Renal cortex interstitium (tissue), 11 donors: ENCODE measurements at regions not wholly inside any gene's neighbourhood (a gene's known extent, or its start where the extent isn't known, plus 50 kb on each side); places are given as distances from the start of the nearest gene placed in this dataset.
A peak's percentile ranks its signal among the peaks of the same experiment; 100 is the strongest.
"Not testable (repeated sequence)": the region's sequence is repeated elsewhere in the genome, so short reads cannot be mapped to it uniquely, and the experiment has no call there.

Source experiments
- DNase-seq, 11 donors: peaks; one replicate each; pipeline ENCODE4 v3.0.0-alpha.2; 2013; ENCODE audit warnings: low read depth in 9 of 11, low spot score in 4 of 11; ENCODE audit errors: extremely low read depth in 1 of 11

DNA sequence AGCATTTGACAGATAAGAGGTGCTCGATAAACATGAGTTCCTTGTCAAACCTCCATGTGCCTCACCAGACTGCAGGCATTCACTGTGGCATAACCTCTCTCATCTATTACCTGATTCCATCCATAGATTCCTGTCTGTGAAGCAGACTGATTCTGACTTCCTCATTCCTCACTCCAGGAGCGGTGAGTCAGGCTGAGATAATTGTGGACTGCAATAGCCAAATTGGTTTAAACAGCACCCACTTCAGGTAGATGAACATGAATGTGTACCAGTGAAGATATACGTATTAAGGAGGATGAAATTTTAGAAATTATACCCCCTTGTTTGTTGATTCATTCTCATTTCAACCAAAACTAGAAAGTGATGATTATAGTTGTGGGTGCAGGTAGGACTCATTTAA is 391.2 kb downstream of the HINT1 start:
- DNase-seq: peak in 1 of 11 donors; percentile 0

DNA sequence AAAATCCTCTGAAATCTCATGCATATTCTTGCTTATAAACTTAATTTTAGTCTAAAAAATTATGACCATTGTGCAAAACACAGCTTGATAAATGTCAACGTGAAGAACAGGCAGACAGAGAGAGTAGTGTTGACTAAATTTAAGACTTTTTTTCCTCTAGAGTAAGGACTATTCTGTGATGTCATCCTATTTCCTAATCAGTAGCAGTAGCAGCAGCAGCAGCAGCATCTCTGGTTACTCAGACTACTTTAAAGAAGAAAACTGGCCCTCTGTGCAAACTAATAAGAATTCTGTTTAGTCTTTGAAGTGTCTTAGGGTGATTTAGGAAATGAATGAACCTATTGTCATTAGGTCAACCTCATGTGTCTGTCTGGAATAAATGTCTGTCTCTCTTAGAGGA is 403.0 kb downstream of the HINT1 start:
- DNase-seq: no peak

DNA sequence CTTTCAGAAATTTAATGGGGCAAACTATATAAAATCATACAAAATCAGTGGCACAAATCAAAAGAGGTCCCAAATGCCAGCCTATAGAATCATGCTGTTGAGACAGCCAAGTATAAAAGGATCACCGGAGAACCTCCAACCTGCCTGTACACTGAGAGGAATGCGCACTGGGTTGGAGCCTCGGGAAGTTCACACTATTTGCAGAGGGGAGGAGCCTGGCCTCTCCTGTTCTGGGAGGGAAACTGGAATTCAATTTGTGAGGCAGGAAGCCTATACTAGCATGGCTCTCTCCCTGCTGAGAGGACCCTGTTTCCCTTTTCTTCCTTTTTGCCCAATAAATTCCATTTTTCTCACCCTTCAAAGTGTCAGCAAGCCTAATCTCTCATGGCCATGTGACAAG is 406.0 kb downstream of the HINT1 start:
- DNase-seq: no peak

DNA sequence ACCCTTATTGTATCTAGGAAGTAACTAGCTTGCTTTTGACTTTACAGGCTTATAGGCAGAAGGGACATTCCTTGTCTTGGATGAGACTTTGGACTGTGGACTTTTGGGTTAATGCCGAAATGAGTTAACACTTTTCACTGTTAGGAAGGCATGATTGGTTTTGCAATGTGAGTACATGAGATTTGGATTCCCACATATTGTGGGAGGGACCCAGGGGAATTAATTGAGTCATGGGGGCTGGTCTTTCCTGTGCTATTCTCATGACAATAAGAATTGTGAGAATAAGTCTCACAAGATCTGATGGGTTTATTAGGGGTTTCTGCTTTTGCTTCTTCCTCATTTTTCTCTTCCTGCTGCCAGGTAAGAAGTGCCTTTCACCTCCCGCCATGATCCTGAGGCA is 417.5 kb downstream of the HINT1 start:
- DNase-seq: no peak

DNA sequence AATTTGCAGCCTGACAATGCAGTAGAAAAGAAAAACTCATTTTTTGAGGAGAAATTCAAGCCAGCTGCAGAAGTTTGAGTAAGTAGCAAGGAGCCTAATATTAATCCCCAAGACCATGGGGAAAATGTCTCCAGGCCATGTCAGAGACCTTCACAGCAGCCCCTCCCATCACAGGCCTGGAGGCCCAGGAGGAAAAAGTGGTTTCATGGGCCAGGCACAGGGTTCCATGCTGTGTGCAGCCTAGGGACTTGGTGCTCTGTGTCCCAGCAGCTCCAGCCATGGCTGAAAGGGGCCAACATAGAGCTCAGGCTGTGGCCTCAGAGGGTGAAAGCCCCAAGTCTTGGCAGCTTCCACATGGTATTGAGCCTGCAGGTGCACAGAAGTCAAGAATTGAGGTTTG is 418.4 kb downstream of the HINT1 start:
- DNase-seq: not testable (repeated sequence)

DNA sequence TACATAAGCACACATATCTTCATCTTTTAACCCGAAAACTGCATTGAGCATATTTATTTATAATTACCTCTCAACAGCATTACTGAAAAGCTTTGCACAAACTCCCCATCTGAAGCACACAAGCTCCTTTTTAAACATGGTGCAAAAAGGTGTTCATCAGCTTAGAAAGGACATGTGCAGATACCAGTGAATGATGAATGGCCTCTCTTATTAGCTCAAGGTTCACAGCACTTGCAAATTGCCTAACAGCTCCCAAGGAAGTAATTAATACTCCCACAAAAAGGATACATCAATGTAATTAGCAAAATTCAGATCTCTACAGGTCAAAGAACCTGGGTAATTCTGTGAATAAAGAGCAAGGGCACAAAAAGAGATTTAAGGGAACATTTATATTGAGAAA is 422.0 kb downstream of the HINT1 start:
- peak in 7 of 11 donors; percentile 1 to 28 (median 9) for DNase-seq

DNA sequence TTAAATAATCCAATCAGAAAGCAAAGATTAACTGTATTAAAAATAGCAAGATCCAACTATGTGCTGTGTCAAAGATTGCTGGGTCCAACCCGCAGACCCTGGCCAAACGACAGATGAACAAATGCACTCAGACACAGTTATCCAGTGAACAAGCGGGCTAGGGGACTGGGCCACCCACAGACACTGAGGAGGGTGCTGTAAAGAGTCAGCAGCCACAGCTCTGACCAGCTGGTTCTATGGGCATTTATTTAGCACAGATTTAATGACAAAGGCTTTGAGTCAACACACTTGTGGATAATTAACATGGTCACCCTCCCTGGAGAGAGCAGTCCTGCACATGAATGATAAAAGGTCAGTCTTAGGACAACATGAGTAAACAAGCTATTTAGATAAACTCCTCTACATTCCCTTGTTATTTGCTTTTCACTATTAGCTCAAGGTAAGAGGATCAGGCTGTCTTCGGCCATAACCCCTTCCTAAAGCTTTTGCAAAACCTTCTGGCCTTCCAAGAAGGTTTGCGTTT is 424.9 kb downstream of the HINT1 start:
- no peak for DNase-seq

DNA sequence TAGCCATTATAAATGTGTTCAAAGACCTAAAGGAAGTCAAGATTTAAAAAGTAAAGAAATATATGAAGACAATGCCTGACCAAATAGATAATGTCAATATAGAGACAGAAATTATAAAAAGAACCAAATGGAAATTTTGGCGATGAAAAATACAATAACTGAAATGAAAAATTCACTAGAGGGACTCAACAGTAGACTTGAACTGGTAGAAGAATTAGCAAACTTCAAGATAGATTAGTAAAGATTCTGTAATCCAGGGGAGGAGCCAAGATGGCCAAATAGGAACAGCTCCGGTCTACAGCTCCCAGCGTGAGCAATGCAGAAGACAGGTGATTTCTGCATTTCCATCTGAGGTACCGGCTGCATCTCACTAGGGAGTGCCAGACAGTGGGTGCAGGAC is 433.2 kb downstream of the HINT1 start:
- DNase-seq: no peak

DNA sequence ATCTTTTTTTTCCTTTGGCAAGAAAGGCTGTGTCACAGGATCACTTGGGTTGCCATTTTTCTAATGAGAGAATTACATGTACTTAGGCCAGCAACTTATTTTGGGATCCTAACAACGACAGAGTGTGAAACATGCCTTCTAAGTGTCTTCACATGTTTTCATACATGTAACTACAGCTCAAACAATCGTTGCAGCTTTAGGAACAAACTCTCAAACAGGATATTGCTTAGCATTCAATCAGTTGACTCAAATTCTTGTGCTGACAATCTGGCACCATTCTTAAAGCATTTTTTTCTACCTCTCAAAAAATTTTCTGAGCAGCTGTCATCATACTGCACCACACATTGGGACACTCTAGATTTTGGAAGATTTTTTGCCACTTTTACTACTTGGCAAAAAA is 435.5 kb downstream of the HINT1 start:
- DNase-seq: no peak

DNA sequence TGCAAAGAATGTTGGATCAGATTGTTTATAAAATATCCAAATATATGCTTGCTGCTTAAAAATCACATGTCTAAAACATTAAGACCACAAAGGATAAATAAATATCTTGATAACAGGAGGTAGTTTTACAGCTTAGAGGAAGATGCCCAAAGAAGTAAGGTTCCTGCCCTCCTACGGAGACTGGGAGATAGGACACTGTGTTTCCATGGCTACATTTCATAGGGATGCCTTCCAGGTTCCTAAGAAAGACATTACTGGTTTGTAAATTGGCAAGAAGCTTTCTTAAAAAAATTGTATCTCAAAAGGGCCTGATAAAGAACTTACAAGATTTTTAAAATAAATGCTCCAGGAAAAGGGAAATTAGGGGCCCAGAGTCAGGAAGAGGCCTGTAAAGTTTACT is 437.2 kb downstream of the HINT1 start:
- DNase-seq: no peak

DNA sequence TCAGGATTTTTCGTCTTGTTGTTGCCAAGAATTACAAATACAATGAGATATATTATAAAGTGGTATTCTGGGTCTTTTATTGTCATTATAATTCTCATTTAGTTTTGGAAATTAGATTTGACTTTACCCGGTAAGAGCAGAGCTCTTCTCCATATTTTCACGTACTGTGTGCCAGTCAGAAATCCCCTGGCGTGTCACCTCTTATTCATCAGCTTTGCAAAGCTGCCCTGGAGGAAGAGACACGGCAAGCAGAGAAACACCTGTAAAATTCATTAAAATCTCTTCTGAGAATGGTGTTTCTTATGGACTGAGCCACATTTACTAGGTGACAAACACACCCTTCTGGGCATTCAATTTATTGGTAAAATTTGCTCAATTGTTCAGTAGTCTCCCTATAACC is 440.4 kb downstream of the HINT1 start:
- no peak for DNase-seq

DNA sequence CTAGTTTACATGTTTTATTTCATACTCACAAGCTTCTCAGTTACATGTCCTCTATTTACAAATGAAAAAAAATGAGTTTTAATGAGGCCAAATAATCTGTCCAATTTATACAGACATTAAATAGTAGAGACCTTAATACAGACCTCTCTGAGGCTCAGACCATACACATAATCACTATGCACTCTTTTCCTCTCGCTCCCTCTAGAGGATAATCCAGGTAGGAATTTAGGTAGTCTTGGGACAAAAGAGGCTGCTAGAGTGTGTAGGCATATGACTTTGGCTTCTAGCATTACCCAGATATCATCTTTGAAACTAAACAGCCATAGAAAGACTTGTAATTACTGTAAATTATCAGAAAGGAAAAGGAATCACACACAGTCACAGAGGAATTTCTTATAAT is 444.7 kb downstream of the HINT1 start:
- peak in 10 of 11 donors; percentile 3 to 59 (median 17) for DNase-seq

DNA sequence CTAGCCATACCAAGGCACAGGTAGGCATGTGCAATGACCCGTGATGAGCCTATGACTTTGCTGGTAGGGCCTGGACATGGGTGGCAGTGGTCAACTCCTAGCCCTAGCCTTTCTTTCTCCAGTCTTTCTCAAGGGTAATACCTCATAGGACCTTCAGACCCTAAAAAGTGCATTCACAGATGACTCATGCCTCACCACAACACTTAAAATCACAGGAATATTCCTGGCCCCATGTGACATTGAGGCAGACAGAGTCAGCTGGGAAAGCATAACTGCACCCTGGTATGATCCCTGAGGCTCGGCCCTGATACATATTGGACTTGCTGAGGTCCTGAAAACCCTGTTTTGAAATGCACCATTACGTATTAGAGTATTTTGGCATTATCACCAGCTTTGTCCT is 449.5 kb downstream of the HINT1 start:
- no peak for DNase-seq

DNA sequence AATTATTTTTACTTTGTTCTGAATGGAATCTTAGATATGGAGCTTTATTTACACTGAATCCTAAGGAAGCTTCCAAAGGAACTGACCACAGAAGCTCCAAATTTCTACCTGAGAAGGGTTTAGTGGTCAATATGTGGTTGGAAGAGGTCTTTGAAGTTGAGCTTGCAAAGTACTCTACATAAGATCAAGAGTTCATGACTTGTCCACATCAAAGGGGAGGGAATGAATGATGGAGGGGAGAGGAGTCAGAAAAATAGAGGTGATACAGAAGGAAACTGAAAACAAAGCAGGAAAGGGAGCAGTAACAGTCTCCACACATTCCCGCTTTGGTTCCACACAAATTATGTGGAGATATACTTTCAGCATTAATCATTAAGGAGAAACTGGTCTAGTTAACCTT is 450.9 kb downstream of the HINT1 start:
- no peak for DNase-seq

DNA sequence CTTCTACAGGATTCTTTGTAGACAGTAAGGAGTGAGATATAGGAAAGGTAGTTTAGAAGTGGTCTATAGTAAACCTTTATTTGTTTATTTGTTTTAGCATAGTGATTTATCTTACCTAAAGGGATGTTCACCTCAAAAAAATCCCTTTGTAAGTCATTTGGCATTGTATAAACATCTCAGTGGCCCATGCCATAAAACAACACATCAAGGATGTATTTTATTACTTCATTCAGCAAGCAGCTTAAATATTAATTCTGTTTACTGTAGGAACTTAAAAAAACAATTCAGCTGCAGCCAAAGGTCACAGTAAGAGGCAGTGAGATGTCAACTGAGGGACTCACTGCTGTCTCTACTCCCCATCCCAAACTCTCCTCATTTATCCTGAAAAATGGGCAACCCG is 452.7 kb downstream of the HINT1 start:
- DNase-seq: no peak

DNA sequence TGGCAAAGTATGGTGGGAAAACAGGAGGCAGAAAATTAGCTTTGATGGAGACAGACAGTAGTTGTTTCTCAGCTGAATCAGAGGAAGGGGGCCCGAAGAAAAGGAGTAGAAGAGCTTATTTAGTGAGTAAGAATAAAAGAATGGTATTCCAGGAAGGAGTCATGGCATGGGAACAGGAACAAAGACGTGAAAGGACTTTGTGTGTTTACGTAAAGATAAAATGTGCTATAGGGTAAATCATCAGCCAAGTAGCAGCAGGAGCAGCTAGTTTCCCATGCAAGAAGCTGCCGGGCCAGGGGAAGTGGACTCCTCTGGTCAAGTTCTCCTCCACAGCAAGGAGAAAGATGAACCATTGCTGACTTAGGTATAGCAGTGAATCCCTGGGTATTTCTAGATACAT is 454.5 kb downstream of the HINT1 start:
- no peak for DNase-seq

DNA sequence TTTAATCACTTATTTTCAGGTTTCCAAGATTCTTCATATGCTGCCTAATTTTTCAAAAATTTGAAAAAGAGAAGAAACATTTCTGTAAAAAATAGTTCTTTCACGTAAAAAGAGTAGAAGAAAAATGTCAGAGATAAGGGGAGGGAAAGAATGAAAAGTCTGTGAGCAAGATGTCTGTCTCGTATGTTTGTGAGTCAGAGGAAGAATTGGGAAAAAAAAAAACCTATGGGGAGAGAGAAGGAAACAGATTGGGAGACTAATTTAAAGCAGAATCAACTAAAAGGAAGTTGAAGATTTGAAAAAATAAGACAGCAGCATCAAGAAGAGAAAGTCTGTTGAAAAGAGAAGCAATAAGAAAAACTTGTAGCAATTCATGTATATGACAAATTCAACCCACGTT is 456.3 kb downstream of the HINT1 start:
- no peak for DNase-seq

DNA sequence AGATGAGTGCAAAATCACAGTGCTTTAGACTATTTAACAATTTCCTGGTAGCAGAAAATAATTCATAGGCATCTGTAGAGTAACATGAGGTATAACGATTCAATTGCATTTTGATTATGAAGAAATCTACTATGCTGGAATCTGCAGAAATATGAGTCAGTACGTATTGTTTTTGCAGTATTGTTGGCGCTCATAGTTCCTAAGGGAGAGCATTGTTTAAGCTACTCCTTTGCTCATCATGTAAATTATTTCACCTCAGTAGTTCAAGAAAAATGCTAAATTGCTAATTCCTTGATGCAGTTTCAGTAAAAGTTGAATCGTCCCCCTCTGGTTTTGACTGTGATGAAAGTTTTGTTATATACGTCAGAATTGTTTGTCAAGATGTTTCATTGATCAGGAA is 458.4 kb downstream of the HINT1 start:
- DNase-seq: no peak

DNA sequence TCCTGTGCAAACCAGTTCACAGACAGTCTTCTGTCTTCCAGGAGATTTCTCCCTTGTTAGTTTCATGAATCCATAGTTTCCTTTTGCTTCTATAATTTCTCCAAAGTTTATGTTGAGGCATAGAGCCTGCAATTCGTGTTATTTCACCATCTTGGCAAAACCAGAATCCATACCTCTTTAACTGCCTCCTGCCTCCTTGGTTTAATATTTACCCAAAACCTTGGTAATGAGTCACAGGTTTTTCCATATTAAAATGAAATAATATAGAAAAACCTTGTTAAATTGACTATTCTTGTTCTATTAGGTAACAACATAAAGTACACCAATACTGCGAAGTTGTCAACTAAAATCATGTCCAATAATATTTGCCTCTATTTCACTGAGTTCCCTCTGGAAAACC is 459.7 kb downstream of the HINT1 start:
- no peak for DNase-seq

DNA sequence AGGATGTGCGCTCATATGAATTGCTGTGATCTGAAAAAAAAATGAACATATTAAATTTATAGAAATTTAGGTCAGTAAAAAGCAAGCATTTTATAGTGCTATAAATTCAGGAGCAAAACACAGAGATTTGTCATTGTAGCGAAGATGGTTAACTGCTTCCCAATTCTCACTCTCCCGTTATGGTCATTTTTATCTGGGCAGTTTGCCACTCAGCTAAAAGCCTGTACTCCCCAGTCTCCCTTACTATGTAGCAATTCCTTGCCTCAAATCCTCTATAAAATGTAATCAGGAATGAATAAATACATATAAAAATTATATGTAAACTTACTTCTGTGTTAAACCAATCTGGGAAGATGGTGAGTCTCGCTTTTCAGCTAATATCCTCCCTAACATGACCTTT is 471.5 kb downstream of the HINT1 start:
- no peak for DNase-seq

DNA sequence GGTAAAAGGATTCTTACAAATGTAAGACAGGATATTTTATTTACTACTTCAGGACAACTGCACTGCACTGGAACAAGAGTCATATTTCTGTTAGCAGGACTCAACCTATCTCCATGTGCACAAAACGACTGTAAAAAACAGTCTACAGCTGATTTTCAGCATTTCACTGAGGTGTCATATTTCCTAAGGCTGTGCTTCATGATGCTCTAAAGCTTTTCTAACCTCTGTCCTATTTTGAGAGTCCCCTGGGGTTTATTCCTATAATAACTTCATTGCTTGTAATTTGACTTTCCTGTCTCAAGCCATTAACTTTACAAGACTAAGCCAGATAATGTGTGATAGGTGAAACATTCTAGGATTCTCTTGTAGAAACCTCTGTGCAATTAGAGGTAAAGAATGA is 472.3 kb downstream of the HINT1 start:
- DNase-seq: peak in 7 of 11 donors; percentile 4 to 36 (median 17)

DNA sequence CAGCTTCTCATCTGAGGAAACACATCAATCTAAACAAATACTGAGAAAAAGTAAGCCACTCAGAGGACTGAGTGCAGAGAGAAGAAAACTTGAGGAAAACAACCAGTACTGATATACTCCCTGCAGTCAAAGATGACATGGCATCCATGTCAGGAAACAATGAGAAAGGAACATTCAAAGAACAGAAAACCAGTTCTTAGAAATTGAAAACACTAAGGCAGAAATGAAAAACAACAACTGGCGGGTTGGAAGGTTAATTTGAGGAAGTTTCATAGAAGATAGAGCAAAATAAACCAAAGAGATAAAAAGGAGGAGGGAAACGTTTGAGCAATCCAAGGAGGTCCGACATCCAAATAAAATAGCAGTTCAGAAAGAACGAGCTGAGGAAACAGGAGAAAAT is 475.2 kb downstream of the HINT1 start:
- DNase-seq: no peak
